NCI-H2196 treated with DMSO at 0.1 percent for 48 hours (cell line): ENCODE measurements at regions not wholly inside any gene's neighbourhood (a gene's known extent, or its start where the extent isn't known, plus 50 kb on each side); places are given as distances from the start of the nearest gene placed in this dataset.
A peak's percentile ranks its signal among the peaks of the same experiment; 100 is the strongest.

ENCODE experiments used
- DNase-seq: peaks from one replicate; lab custom pipeline; 2025; ENCODE audit not compliant: unreplicated experiment; lab: John Stamatoyannopoulos, UW

GRCh38 chr3:160129459-160130061 is 95.7 kb upstream of the C3orf80 start:
- peak; percentile 19 for DNase-seq

- no peak for DNase-seq
Observed at GRCh38 chr3:160130071-160130470, 95.2 kb upstream of the C3orf80 start.

- DNase-seq, result no peak
Observed at GRCh38 chr3:160130950-160131349, 94.3 kb upstream of the C3orf80 start.

GRCh38 chr3:160132226-160132625 is 93.0 kb upstream of the C3orf80 start:
- DNase-seq, result no peak

- DNase-seq, result no peak
Observed at GRCh38 chr3:160133757-160134156, 91.5 kb upstream of the C3orf80 start.

- no peak for DNase-seq
Observed at GRCh38 chr3:160134454-160134853, 90.8 kb upstream of the C3orf80 start.

- no peak for DNase-seq
Observed at GRCh38 chr3:160134964-160135363, 90.3 kb upstream of the C3orf80 start.

- no peak for DNase-seq
Observed at GRCh38 chr3:160135851-160136250, 89.4 kb upstream of the C3orf80 start.

GRCh38 chr3:160136421-160136820 is 88.8 kb upstream of the C3orf80 start:
- no peak for DNase-seq

- no peak for DNase-seq
Observed at GRCh38 chr3:160139291-160139690, 85.9 kb upstream of the C3orf80 start.

- no peak for DNase-seq
Observed at GRCh38 chr3:160140756-160141155, 84.5 kb upstream of the C3orf80 start.

- no peak for DNase-seq
Observed at GRCh38 chr3:160141485-160142185, 83.6 kb upstream of the C3orf80 start.

- no peak for DNase-seq
Observed at GRCh38 chr3:160143482-160143881, 81.7 kb upstream of the C3orf80 start.

- DNase-seq, result no peak
Observed at GRCh38 chr3:160150066-160150465, 75.2 kb upstream of the C3orf80 start.

GRCh38 chr3:160150525-160150924 is 74.7 kb upstream of the C3orf80 start:
- DNase-seq, result no peak

GRCh38 chr3:160152638-160153037 is 72.6 kb upstream of the C3orf80 start:
- DNase-seq, result no peak

GRCh38 chr3:160154033-160154432 is 71.2 kb upstream of the C3orf80 start:
- no peak for DNase-seq

- no peak for DNase-seq
Observed at GRCh38 chr3:160154596-160154995, 70.6 kb upstream of the C3orf80 start.

- no peak for DNase-seq
Observed at GRCh38 chr3:160157321-160157720, 67.9 kb upstream of the C3orf80 start.

GRCh38 chr3:160159341-160159740 is 65.9 kb upstream of the C3orf80 start:
- DNase-seq, result no peak

- no peak for DNase-seq
Observed at GRCh38 chr3:160159806-160160205, 65.4 kb upstream of the C3orf80 start.

GRCh38 chr3:160161921-160162320 is 63.3 kb upstream of the C3orf80 start:
- DNase-seq, result no peak

GRCh38 chr3:160162440-160162839 is 62.8 kb upstream of the C3orf80 start:
- no peak for DNase-seq
